Endothelial cell of umbilical vein (primary cell): ENCODE measurements at regions not wholly inside any gene's neighbourhood (a gene's known extent, or its start where the extent isn't known, plus 50 kb on each side); places are given as distances from the start of the nearest gene placed in this dataset.

Experiments
- BruUV-seq: library from RNA; stranded (reverse); fragments of 400-500 nt; replicated peaks from 2 replicates; lab custom pipeline; 2021; lab: Mats Ljungman, UMichigan
- CTCF ChIA-PET: fragments of 300-600, 350-600 bp; sonication (Branson Sonifier 250); formaldehyde crosslinking; loops from one replicate; lab custom pipeline; 2021; ENCODE audit warnings: antibody characterized with exemption, inconsistent platforms; lab: Charles Lee
- POLR2A ChIA-PET: fragments of 300-600, 350-600 bp; sonication (Branson Sonifier 250); formaldehyde crosslinking; loops from one replicate; lab custom pipeline; 2021; ENCODE audit warnings: antibody characterized with exemption, inconsistent platforms; lab: Charles Lee
- DNase-seq: peaks from one replicate; pipeline ENCODE4 v3.0.0-alpha.2; 2011; ENCODE audit warnings: low read depth, low spot score
- FAIRE-seq: peaks from 2 replicates; lab custom pipeline; 2011; peaks lifted over from hg19 to GRCh38; lab: Jason Lieb, UNC
- H2AFZ ChIP-seq: 2 replicates; pipeline ENCODE4 v1.6.0; 2012; ENCODE audit warnings: low read depth, low read length, control low read depth, inconsistent platforms
- H3K27ac ChIP-seq: 2 replicates; pipeline ENCODE4 v1.5.1; 2011; ENCODE audit warnings: low read depth, mild to moderate bottlenecking, control low read depth, low read length, moderate library complexity; ENCODE audit not compliant: insufficient read depth
- H3K27me3 ChIP-seq, 2 experiments: 2 replicates each; pipeline versions ENCODE4 v1.6.0 to v1.6.1; 2011; ENCODE audit warnings: low read length in 2 of 2, mixed read lengths in 1 of 2; ENCODE audit not compliant: control insufficient read depth in 2 of 2, insufficient read depth in 2 of 2
- H3K36me3 ChIP-seq, 2 experiments: 2 replicates in 1 of 2; 3 replicates in 1 of 2; pipeline ENCODE4 v1.5.1; 2011; ENCODE audit warnings: low read length in 2 of 2, mild to moderate bottlenecking in 1 of 2, moderate library complexity in 1 of 2; ENCODE audit not compliant: control insufficient read depth in 2 of 2, insufficient read depth in 2 of 2; ENCODE audit errors: extremely low read depth in 1 of 2
- H3K4me1 ChIP-seq: 3 replicates; pipeline ENCODE4 v1.5.1; 2011; ENCODE audit warnings: mild to moderate bottlenecking, low read length; ENCODE audit not compliant: control insufficient read depth, insufficient read depth; ENCODE audit errors: extremely low read depth
- H3K4me2 ChIP-seq: 2 replicates; pipeline ENCODE4 v1.6.1; 2011; ENCODE audit warnings: low read length, control low read depth, mixed read lengths; ENCODE audit not compliant: insufficient read depth
- H3K4me3 ChIP-seq, 3 experiments: fragments of 200-600 bp in 1 of 3; sonication (generic), shearing (Covaris generic) in 1 of 3; replicated peaks in 1 of 3; 2 replicates each; pipeline ENCODE4 v1.5.1; 2011 to 2016; ENCODE audit warnings: control low read depth in 3 of 3, low read length in 3 of 3, mild to moderate bottlenecking in 2 of 3, inconsistent platforms in 1 of 3, low read depth in 1 of 3, moderate library complexity in 1 of 3; ENCODE audit not compliant: insufficient read depth in 1 of 3
- H3K79me2 ChIP-seq: 2 replicates; pipeline ENCODE4 v1.6.0; 2012; ENCODE audit warnings: low read length, inconsistent platforms; ENCODE audit not compliant: control insufficient read depth, insufficient read depth
- H3K9ac ChIP-seq: replicated peaks from 2 replicates; pipeline ENCODE3; 2011; ENCODE audit warnings: low read length, control low read depth; ENCODE audit not compliant: insufficient read depth; ENCODE audit errors: extremely low read depth
- H3K9me1 ChIP-seq: replicated peaks from 3 replicates; pipeline ENCODE4 v1.6.0; 2011; ENCODE audit warnings: mild to moderate bottlenecking, low read length; ENCODE audit not compliant: control insufficient read depth, insufficient read depth; ENCODE audit errors: extremely low read depth
- H3K9me3 ChIP-seq: replicated peaks from 2 replicates; pipeline ENCODE4 v1.5.1; 2012; ENCODE audit warnings: low read length, inconsistent platforms; ENCODE audit not compliant: control insufficient read depth, insufficient read depth
- H4K20me1 ChIP-seq: replicated peaks from 2 replicates; pipeline ENCODE3; 2011; ENCODE audit warnings: mild to moderate bottlenecking, low read length; ENCODE audit not compliant: control insufficient read depth, insufficient read depth; ENCODE audit errors: extremely low read depth
- CTCF ChIP-seq, 2 donors: IDR thresholded peaks; 1 replicate in 1 of 2; 2 replicates in 1 of 2; pipeline ENCODE4 v1.5.1; 2011; ENCODE audit warnings: low read length in 2 of 2, mild to moderate bottlenecking in 2 of 2, moderate library complexity in 2 of 2, control low read depth in 1 of 2, inconsistent platforms in 1 of 2, low read depth in 1 of 2; ENCODE audit not compliant: insufficient read depth in 1 of 2; ENCODE audit errors: extremely low read depth in 1 of 2
- EZH2 ChIP-seq: IDR thresholded peaks from 2 replicates; pipeline ENCODE4 v1.6.1; 2012; ENCODE audit warnings: borderline replicate concordance, low read depth, mild to moderate bottlenecking, moderate library complexity, low read length, inconsistent platforms; ENCODE audit not compliant: severe bottlenecking
- FOS ChIP-seq: IDR thresholded peaks from 2 replicates; pipeline ENCODE4 v1.6.1; 2011; ENCODE audit warnings: mild to moderate bottlenecking, low read length, moderate library complexity, borderline replicate concordance; ENCODE audit not compliant: insufficient read depth
- GATA2 ChIP-seq: IDR thresholded peaks from 2 replicates; pipeline ENCODE4 v1.7.0; 2011; ENCODE audit warnings: low read depth, mild to moderate bottlenecking, moderate library complexity, mixed read lengths, low read length; ENCODE audit not compliant: insufficient read length, insufficient read depth
- JUN ChIP-seq: IDR thresholded peaks from 2 replicates; pipeline ENCODE4 v1.6.1; 2011; ENCODE audit warnings: borderline replicate concordance, low read depth; ENCODE audit not compliant: insufficient read length, insufficient read depth
- MYC ChIP-seq: IDR thresholded peaks from one replicate; pipeline ENCODE4 v1.6.1; 2011; ENCODE audit warnings: mild to moderate bottlenecking, low read depth, low read length
- POLR2A ChIP-seq: IDR thresholded peaks from 2 replicates; pipeline ENCODE4 v1.6.1; 2012; ENCODE audit warnings: low read depth, mild to moderate bottlenecking, control low read depth, low read length
- POLR2AphosphoS5 ChIP-seq: IDR thresholded peaks from 2 replicates; pipeline ENCODE4 v1.6.1; 2012; ENCODE audit warnings: low read depth, mild to moderate bottlenecking, control low read depth, low read length, moderate library complexity; ENCODE audit not compliant: insufficient read depth
- dilution Hi-C: fragments of 300-500 bp; cut with MboI; formaldehyde crosslinking; loops from one replicate; pipeline ENCODE4 v1.15.0; 2019; ENCODE audit warnings: low sequenced_read_pairs; ENCODE audit not compliant: extremely low pct_ligation_motif_present
- intact Hi-C: fragments of 100-400 bp; cut with micrococcal nuclease; formaldehyde crosslinking; loops from one replicate; pipeline ENCODE4 v1.10.0; 2022
- TF ChIP-seq, protein P1 (sequence below): IDR thresholded peaks from 2 replicates; pipeline ENCODE4 v1.6.1; 2011; ENCODE audit not compliant: insufficient read depth, insufficient read length

DNA sequence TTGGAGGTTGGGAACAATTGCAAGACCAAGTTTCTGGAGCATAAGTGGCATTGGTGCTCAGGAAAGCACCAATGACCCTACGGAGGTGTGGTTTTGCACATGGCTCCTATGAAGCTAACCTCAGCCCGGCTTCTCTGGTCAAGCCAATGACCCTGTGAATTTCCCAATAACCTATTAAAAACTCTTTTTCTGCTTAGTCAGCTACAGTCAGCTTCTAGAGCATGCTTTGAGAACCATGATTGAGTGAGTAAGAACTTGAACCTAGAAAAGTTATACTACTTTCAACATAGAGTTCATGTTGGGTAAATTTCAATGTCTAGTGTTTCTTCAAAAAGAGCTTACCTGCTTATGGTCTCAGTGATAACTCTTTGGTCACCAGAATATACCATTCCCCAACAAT lies 163.2 kb downstream of the RSL24D1 start:
- TF ChIP-seq POLR2AphosphoS5 (no peak), GATA2 (no peak), EZH2 (no peak), JUN (no peak), FOS (no peak), POLR2A (no peak), CTCF (IDR thresholded peaks at IDR 0.05; ENCODE audit: extremely low read depth in 1 of 2, insufficient read depth in 1 of 2, low read depth in 1 of 2, low read length in 2 of 2) (no peak), MYC (no peak)
- TF ChIP-seq, protein P1, sequence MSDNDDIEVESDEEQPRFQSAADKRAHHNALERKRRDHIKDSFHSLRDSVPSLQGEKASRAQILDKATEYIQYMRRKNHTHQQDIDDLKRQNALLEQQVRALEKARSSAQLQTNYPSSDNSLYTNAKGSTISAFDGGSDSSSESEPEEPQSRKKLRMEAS: no peak
- H3K4me2 ChIP-seq: no peak overlapping the region
- H3K9me1 ChIP-seq: no peaks in the 10 kb centered on the region
- no peak overlapping the region for H3K4me3 ChIP-seq
- H3K27me3 ChIP-seq: no peaks in the 10 kb centered on the region
- no peak overlapping the region for H3K27ac ChIP-seq
- POLR2A ChIA-PET: no interaction called here
- DNase-seq (no peak), FAIRE-seq (no peak)
- BruUV-seq: no TSS peak
- H3K36me3 ChIP-seq: no peaks in the 10 kb centered on the region
- H3K79me2 ChIP-seq: no peaks in the 10 kb centered on the region
- H3K9ac ChIP-seq: no peak overlapping the region
- no peaks in the 10 kb centered on the region for H3K9me3 ChIP-seq
- dilution Hi-C loops: no loop called here
- CTCF ChIA-PET: no interaction called here
- no peak overlapping the region for H2AFZ ChIP-seq
- no peaks in the 10 kb centered on the region for H3K4me1 ChIP-seq
- intact Hi-C loops: no loop called here
- no peaks in the 10 kb centered on the region for H4K20me1 ChIP-seq
